BE2C (cell line): ENCODE measurements at regions not wholly inside any gene's neighbourhood (a gene's known extent, or its start where the extent isn't known, plus 50 kb on each side); places are given as distances from the start of the nearest gene placed in this dataset.

Experiments used
- DNase-seq: peaks from one replicate; pipeline ENCODE4 v3.0.0-alpha.2; 2020
- H3K27me3 ChIP-seq: fragments of 250-450 bp; sonication (Bioruptor Pico); 2 replicates; pipeline ENCODE4 v1.5.1; 2020; ENCODE audit warnings: mild to moderate bottlenecking
- H3K36me3 ChIP-seq: fragments of 250-450 bp; sonication (Bioruptor Pico); 2 replicates; pipeline ENCODE4 v1.5.1; 2020; ENCODE audit warnings: mild to moderate bottlenecking
- H3K4me1 ChIP-seq: fragments of 250-450 bp; sonication (Bioruptor Pico); 2 replicates; pipeline ENCODE4 v1.5.1; 2020
- H3K4me3 ChIP-seq: 2 replicates; pipeline ENCODE4 v1.5.1; 2011; ENCODE audit warnings: low read depth, low read length
- H3K9me3 ChIP-seq: fragments of 250-450 bp; sonication (Bioruptor Pico); 2 replicates; pipeline ENCODE4 v1.5.1; 2020
- TF ChIP-seq, protein P1 (sequence below): IDR thresholded peaks from 2 replicates; pipeline ENCODE4 v1.5.1; 2012; ENCODE audit warnings: mild to moderate bottlenecking, low read depth, low read length

DNA sequence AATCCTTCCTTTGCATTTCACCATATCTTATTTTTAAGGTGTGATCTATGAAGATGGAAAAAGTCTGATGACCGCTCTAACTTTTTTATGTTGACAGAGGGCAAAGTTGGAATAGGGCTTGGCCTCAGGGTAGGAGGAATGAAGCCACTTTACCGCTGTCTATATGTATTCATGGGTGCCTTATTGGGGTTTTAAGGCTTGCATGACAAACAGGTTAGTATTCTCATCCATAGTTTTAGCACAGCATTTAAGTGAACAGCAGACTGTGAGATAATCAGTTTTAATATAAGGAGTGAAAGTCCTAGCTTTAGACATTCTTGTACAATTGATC, 81.7 kb upstream of the BMP2K start:
- peaks cover 16% of the 10 kb centered on the region for H3K4me1 ChIP-seq
- no peaks in the 10 kb centered on the region for H3K36me3 ChIP-seq
- H3K9me3 ChIP-seq = no peaks in the 10 kb centered on the region
- DNase-seq = no peak
- no peaks in the 10 kb centered on the region for H3K27me3 ChIP-seq
- TF ChIP-seq, protein P1, sequence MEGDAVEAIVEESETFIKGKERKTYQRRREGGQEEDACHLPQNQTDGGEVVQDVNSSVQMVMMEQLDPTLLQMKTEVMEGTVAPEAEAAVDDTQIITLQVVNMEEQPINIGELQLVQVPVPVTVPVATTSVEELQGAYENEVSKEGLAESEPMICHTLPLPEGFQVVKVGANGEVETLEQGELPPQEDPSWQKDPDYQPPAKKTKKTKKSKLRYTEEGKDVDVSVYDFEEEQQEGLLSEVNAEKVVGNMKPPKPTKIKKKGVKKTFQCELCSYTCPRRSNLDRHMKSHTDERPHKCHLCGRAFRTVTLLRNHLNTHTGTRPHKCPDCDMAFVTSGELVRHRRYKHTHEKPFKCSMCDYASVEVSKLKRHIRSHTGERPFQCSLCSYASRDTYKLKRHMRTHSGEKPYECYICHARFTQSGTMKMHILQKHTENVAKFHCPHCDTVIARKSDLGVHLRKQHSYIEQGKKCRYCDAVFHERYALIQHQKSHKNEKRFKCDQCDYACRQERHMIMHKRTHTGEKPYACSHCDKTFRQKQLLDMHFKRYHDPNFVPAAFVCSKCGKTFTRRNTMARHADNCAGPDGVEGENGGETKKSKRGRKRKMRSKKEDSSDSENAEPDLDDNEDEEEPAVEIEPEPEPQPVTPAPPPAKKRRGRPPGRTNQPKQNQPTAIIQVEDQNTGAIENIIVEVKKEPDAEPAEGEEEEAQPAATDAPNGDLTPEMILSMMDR = no peak
- no peak overlapping the region for H3K4me3 ChIP-seq

DNA sequence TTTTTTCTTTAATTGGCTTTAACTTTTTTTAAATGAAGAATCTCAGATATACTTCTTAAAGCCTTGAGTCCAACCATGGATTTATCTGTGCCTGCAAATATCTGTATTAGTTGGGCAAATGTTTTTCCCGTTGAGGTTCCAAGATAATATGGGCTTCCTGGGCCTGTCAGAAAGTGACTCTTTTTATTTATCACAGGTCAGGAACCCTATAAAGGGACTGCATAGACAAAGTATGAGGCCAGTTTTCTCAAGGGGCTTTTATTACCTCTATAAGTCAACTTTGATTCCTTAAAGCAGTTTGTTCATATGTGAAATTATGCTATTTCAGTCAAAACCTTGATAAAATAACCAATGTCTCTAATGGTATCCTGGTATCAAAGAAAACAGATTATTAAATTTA, 80.2 kb upstream of the BMP2K start:
- Histone ChIP-seq H3K9me3 (no peaks in the 10 kb centered on the region), H3K27me3 (no peaks in the 10 kb centered on the region), H3K36me3 (no peaks in the 10 kb centered on the region), H3K4me3 (no peak overlapping the region), H3K4me1 (peaks cover 16% of the 10 kb centered on the region)
- DNase-seq = no peak
- TF ChIP-seq, protein P1 = no peak

DNA sequence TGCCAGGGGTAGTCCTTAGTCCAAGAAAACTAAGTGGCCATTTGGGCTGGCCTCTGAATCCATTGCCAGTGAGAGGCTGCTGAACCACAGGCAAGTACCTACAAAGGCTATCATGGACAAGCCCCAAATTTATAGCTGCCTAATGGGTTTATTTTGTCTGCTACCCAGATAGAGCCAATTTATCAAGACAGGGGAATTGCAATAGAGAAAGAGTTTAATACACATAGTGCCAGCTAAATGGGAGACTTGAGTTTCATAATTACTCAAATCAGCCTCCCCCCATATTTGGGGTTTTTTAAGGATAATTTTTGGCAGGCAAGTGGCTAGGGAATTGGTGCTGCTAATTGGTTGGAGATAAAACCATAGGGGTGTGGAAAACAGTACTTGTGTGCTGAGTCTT, 73.1 kb upstream of the BMP2K start:
- Histone ChIP-seq H3K36me3 (no peaks in the 10 kb centered on the region), H3K4me3 (no peak overlapping the region), H3K9me3 (no peaks in the 10 kb centered on the region), H3K27me3 (no peaks in the 10 kb centered on the region), H3K4me1 (no peaks in the 10 kb centered on the region)
- no peak for DNase-seq
- TF ChIP-seq, protein P1 = no peak

DNA sequence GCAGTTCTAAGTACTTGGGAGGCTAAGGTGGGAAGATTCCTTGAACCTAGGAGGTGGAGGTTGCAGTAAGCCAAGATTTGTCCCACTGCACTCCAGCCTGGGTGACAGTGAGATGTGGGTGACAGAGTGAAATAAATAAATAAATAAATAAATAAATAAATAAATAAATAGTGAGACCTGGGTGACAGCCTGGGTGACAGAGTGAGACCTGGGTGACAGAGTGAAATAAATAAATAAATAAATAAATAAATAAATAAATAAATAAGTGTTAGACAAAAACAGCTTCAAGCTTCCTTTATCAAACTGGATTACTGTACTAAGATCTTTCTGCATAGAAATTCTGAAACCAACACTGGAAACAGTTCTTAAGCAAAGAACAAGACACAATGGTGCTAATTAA, 71.8 kb upstream of the BMP2K start:
- H3K4me1 ChIP-seq = no peaks in the 10 kb centered on the region
- no peaks in the 10 kb centered on the region for H3K36me3 ChIP-seq
- no peak overlapping the region for H3K4me3 ChIP-seq
- H3K9me3 ChIP-seq = no peaks in the 10 kb centered on the region
- TF ChIP-seq, protein P1 = no peak
- H3K27me3 ChIP-seq = no peaks in the 10 kb centered on the region
- DNase-seq = no peak

DNA sequence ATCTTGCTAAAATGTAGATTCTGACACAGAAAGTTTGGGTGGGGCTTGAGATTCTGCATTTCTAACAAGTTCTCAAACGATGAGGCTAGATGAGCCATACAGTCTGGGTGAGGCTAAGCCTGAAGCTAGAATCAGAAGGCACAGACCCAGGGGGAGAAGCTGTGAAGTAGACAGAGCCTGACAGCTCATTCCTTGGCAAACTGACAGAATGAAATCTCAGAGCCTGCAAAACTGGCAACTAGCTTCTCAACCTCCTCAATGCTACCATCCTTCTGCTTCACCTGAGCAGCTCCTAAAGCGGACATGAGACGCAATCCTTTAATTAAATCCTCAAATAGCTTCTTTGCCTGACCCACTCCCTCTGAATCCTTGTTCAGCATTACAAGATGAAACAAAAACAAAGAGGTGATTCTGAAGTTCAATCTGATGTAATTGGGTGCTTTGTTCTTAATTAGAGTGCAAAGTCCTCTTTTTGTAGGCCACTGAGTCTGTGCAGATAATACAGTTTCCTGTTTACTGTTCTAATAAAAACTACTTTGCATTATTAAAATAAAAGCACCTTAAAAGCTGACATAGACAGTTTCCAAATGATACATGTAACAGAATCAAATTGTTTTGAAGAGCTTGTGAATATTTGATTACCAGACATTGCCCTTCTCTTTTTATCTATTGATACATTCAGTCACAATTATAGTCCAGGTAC, 71.0 kb upstream of the BMP2K start:
- Histone ChIP-seq H3K36me3 (no peaks in the 10 kb centered on the region), H3K9me3 (no peaks in the 10 kb centered on the region), H3K27me3 (no peaks in the 10 kb centered on the region), H3K4me3 (no peak overlapping the region), H3K4me1 (no peaks in the 10 kb centered on the region)
- TF ChIP-seq, protein P1 = no peak
- DNase-seq = no peak

DNA sequence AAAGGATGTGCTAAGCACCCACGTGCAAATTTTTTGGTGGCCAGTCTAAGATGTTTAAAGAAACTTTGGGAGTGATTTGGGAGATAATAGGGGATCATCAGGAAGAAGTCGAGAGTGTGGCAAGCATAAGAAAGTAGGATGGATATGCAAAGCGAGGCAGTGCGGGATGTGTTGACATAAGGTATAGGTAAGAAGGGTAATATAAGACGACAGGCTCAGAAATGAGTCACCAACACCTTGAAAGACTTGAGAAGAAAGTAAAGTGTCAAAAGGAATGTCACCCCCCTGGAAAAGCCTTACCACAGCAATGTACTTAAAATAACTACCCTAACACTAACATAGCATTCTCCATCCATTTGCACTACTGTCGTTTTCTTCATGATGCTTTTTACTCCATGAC, 69.8 kb upstream of the BMP2K start:
- no peak for DNase-seq
- H3K4me1 ChIP-seq = no peaks in the 10 kb centered on the region
- TF ChIP-seq, protein P1 = no peak
- no peaks in the 10 kb centered on the region for H3K27me3 ChIP-seq
- H3K9me3 ChIP-seq = no peaks in the 10 kb centered on the region
- H3K4me3 ChIP-seq = no peak overlapping the region
- H3K36me3 ChIP-seq = no peaks in the 10 kb centered on the region
